ENCODE measurements at regions not wholly inside any gene's neighbourhood (a gene's known extent, or its start where the extent isn't known, plus 50 kb on each side); places are given as distances from the start of the nearest gene placed in this dataset.
"Not testable (repeated sequence)": the region's sequence is repeated elsewhere in the genome, so short reads cannot be mapped to it uniquely, and the experiment has no call there.

GRCh38 chr6:27582928-27583725 lies 110.2 kb upstream of the ZNF184 start:
- DNase-seq (ENCODE audit: low read depth) = no peak

GRCh38 chr6:27579973-27580372 lies 107.1 kb upstream of the ZNF184 start:
- no peak for DNase-seq (ENCODE audit: low read depth)

- no peak for DNase-seq (ENCODE audit: low read depth)
These were observed 105.0 kb upstream of the ZNF184 start for GRCh38 chr6:27577922-27578321.

GRCh38 chr6:27575594-27576361 lies 102.9 kb upstream of the ZNF184 start:
- DNase-seq (ENCODE audit: low read depth) = no peak

- no peak for DNase-seq (ENCODE audit: low read depth)
These were observed 95.5 kb upstream of the ZNF184 start for GRCh38 chr6:27568226-27568897.

GRCh38 chr6:27565839-27566779 lies 93.2 kb upstream of the ZNF184 start:
- DNase-seq (ENCODE audit: low read depth) = no peak

GRCh38 chr6:27562027-27562410 lies 89.1 kb upstream of the ZNF184 start:
- DNase-seq (ENCODE audit: low read depth) = no peak

GRCh38 chr6:27558028-27558724 lies 85.3 kb upstream of the ZNF184 start:
- no peak for DNase-seq (ENCODE audit: low read depth)

- no peak for DNase-seq (ENCODE audit: low read depth)
These were observed 83.5 kb upstream of the ZNF184 start for GRCh38 chr6:27556406-27556805.

- no peak for DNase-seq (ENCODE audit: low read depth)
These were observed 80.4 kb upstream of the ZNF184 start for GRCh38 chr6:27553123-27553904.

- no peak for DNase-seq (ENCODE audit: low read depth)
These were observed 78.7 kb upstream of the ZNF184 start for GRCh38 chr6:27551607-27552006.

- DNase-seq (ENCODE audit: low read depth) = no peak
These were observed 77.8 kb upstream of the ZNF184 start for GRCh38 chr6:27550692-27551091.

- not testable (repeated sequence) for DNase-seq (ENCODE audit: low read depth)
These were observed 76.3 kb upstream of the ZNF184 start for GRCh38 chr6:27549241-27549598.

GRCh38 chr6:27547157-27548075 lies 74.5 kb upstream of the ZNF184 start:
- DNase-seq (ENCODE audit: low read depth) = no peak

- no peak for DNase-seq (ENCODE audit: low read depth)
These were observed 73.6 kb upstream of the ZNF184 start for GRCh38 chr6:27546522-27546921.

- no peak for DNase-seq (ENCODE audit: low read depth)
These were observed 72.6 kb upstream of the ZNF184 start for GRCh38 chr6:27545271-27546046.

- DNase-seq (ENCODE audit: low read depth) = no peak
These were observed 71.8 kb upstream of the ZNF184 start for GRCh38 chr6:27544612-27545260.

- not testable (repeated sequence) for DNase-seq (ENCODE audit: low read depth)
These were observed 71.2 kb upstream of the ZNF184 start for GRCh38 chr6:27544135-27544534.

All from stimulated activated CD8-positive, alpha-beta memory T cell treated with anti-CD3 and anti-CD28 coated beads, Interleukin-12 subunit alpha, Interleukin-12 subunit beta, amount 100 ng/mL, for 1 hour (primary cell).